ENCODE measurements at regions not wholly inside any gene's neighbourhood (a gene's known extent, or its start where the extent isn't known, plus 50 kb on each side); places are given as distances from the start of the nearest gene placed in this dataset.

DNA sequence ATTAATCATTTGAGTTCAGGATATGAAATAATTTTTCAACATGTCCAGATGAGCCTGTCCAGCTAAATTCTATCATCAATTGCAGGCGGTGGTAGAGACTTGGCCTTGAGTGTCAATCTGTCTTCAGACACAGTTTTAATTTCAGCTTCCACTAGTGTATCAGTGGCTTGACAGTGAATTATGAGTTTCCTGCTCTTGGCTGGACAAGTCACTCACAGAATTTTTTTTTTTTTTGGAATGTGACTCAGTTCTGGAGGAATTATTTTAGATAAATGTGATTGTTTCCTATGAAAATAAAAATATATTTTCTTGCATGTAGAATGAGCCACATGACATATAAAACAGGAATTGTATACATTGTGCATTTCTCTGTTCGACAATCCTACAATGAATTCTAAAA, 319.9 kb upstream of the AKR1E2 start:
- no peak for TF ChIP-seq EZH2phosphoT487 (IDR thresholded peaks at IDR 0.05; ENCODE audit: insufficient read depth, low read depth)
- no peak for TF ChIP-seq EZH2 (IDR thresholded peaks at IDR 0.05; ENCODE audit: insufficient read depth, poor library complexity, severe bottlenecking)
